HG02852 (cell line): ENCODE measurements at regions not wholly inside any gene's neighbourhood (a gene's known extent, or its start where the extent isn't known, plus 50 kb on each side); places are given as distances from the start of the nearest gene placed in this dataset.
"Not testable (repeated sequence)": the region's sequence is repeated elsewhere in the genome, so short reads cannot be mapped to it uniquely, and the experiment has no call there.

Experiments
- ATAC-seq: cut with Tn5 transposase; IDR thresholded peaks from one replicate; pipeline ENCODE4 v1.9.1; 2021; ENCODE audit warnings: mild to moderate bottlenecking, moderate library complexity; ENCODE audit not compliant: unreplicated experiment

GRCh38 chrX:87924619-87925018, 407.0 kb downstream of the KLHL4 start:
- ATAC-seq = no peak

GRCh38 chrX:87941841-87942240, 424.2 kb downstream of the KLHL4 start:
- no peak for ATAC-seq

GRCh38 chrX:87961471-87961870, 443.9 kb downstream of the KLHL4 start:
- no peak for ATAC-seq

GRCh38 chrX:87968118-87968517, 450.5 kb downstream of the KLHL4 start:
- no peak for ATAC-seq

- not testable (repeated sequence) for ATAC-seq
Measured at GRCh38 chrX:87972121-87972520, 454.5 kb downstream of the KLHL4 start.

GRCh38 chrX:87975365-87975764, 457.8 kb downstream of the KLHL4 start:
- no peak for ATAC-seq

GRCh38 chrX:88007873-88008272, 490.3 kb downstream of the KLHL4 start:
- not testable (repeated sequence) for ATAC-seq

GRCh38 chrX:88024022-88024421, 506.4 kb downstream of the KLHL4 start:
- ATAC-seq = no peak

GRCh38 chrX:88072339-88073030, 554.9 kb downstream of the KLHL4 start:
- no peak for ATAC-seq

GRCh38 chrX:88101968-88102367, 584.4 kb downstream of the KLHL4 start:
- ATAC-seq = no peak

- no peak for ATAC-seq
Measured at GRCh38 chrX:88135735-88136134, 611.3 kb upstream of the CPXCR1 start.

GRCh38 chrX:88136328-88136727, 610.7 kb upstream of the CPXCR1 start:
- no peak for ATAC-seq

GRCh38 chrX:88146577-88146976, 600.4 kb upstream of the CPXCR1 start:
- ATAC-seq = no peak

GRCh38 chrX:88170553-88170952, 576.5 kb upstream of the CPXCR1 start:
- no peak for ATAC-seq

GRCh38 chrX:88173932-88174440, 573.0 kb upstream of the CPXCR1 start:
- ATAC-seq = not testable (repeated sequence)

- no peak for ATAC-seq
Measured at GRCh38 chrX:88202149-88202548, 544.9 kb upstream of the CPXCR1 start.

- ATAC-seq = no peak
Measured at GRCh38 chrX:88244066-88244465, 503.0 kb upstream of the CPXCR1 start.

GRCh38 chrX:88284844-88285243, 462.2 kb upstream of the CPXCR1 start:
- no peak for ATAC-seq

- not testable (repeated sequence) for ATAC-seq
Measured at GRCh38 chrX:88313972-88314371, 433.1 kb upstream of the CPXCR1 start.

GRCh38 chrX:88325634-88326033, 421.4 kb upstream of the CPXCR1 start:
- ATAC-seq = no peak

GRCh38 chrX:88355252-88355651, 391.8 kb upstream of the CPXCR1 start:
- ATAC-seq = no peak

- no peak for ATAC-seq
Measured at GRCh38 chrX:88366314-88366713, 380.7 kb upstream of the CPXCR1 start.

- no peak for ATAC-seq
Measured at GRCh38 chrX:88378406-88378805, 368.6 kb upstream of the CPXCR1 start.
